T-cell (primary cell): ENCODE measurements at regions not wholly inside any gene's neighbourhood (a gene's known extent, or its start where the extent isn't known, plus 50 kb on each side); places are given as distances from the start of the nearest gene placed in this dataset.

Experiments used
- ATAC-seq, 4 experiments: fragments of 200-7000 bp in 3 of 4; fragments of 150-1000 bp in 1 of 4; cut with Tn5 transposase; replicated peaks in 1 of 4; 1 replicate in 3 of 4; 2 replicates in 1 of 4; pipeline ENCODE4 v1.10.0; 2021; ENCODE audit warnings: moderate library complexity in 3 of 4, mild to moderate bottlenecking in 2 of 4, moderate number of reproducible peaks in 1 of 4
- CTCF ChIA-PET, 2 donors: fragments of 300-600 bp; sonication (Branson Sonifier 250); formaldehyde crosslinking; loops; one replicate each; lab custom pipeline; 2022; ENCODE audit warnings: antibody characterized with exemption in 2 of 2; lab: Charles Lee
- POLR2A ChIA-PET, 2 donors: fragments of 300-600 bp; sonication (Branson Sonifier 250); formaldehyde crosslinking; loops; one replicate each; lab custom pipeline; 2022; ENCODE audit warnings: antibody characterized with exemption in 2 of 2; lab: Charles Lee
- DNase-seq, 35 experiments: peaks; one replicate each; pipeline versions ENCODE4 v3.0.0 to v3.0.0-alpha.2; 2013 to 2023
- H3K27ac ChIP-seq: one replicate; pipeline ENCODE4 v1.5.1; 2013; ENCODE audit warnings: low read length
- H3K27me3 ChIP-seq, 2 experiments: replicated peaks in 1 of 2; 1 replicate in 1 of 2; 2 replicates in 1 of 2; pipeline versions ENCODE4 v1.6.1 to v1.7.0; 2013; ENCODE audit warnings: low read length in 1 of 2, mixed read lengths in 1 of 2; ENCODE audit not compliant: control insufficient read depth in 2 of 2, insufficient read depth in 2 of 2; ENCODE audit errors: extremely low read depth in 1 of 2
- H3K36me3 ChIP-seq, 2 donors: 1 replicate in 1 of 2; 2 replicates in 1 of 2; pipeline versions ENCODE4 v1.6.1 to v1.7.0; 2013; ENCODE audit warnings: low read length in 1 of 2; ENCODE audit not compliant: control insufficient read depth in 2 of 2, insufficient read depth in 1 of 2; ENCODE audit errors: extremely low read depth in 1 of 2
- H3K4me1 ChIP-seq, 2 experiments: 1 replicate in 1 of 2; 2 replicates in 1 of 2; pipeline versions ENCODE4 v1.6.1 to v1.7.0; 2013; ENCODE audit warnings: low read length in 2 of 2, mixed read lengths in 1 of 2; ENCODE audit not compliant: insufficient read depth in 2 of 2, control insufficient read depth in 1 of 2; ENCODE audit errors: extremely low read depth in 1 of 2
- H3K4me3 ChIP-seq, 2 donors: 1 replicate in 1 of 2; 2 replicates in 1 of 2; pipeline versions ENCODE4 v1.5.1 to v1.7.0; 2013; ENCODE audit warnings: mild to moderate bottlenecking in 2 of 2, low read length in 1 of 2, moderate library complexity in 1 of 2; ENCODE audit not compliant: control insufficient read depth in 1 of 2; ENCODE audit errors: extremely low read depth in 1 of 2
- H3K9me3 ChIP-seq: 2 replicates; pipeline ENCODE4 v1.7.0; 2013
- H3K27ac Mint-ChIP-seq, 2 donors: one replicate each; pipeline ENCODE4 v1.8.0; 2020 to 2021; ENCODE audit warnings: mild to moderate bottlenecking in 2 of 2, mixed read lengths in 2 of 2
- H3K27me3 Mint-ChIP-seq, 2 donors: one replicate each; pipeline ENCODE4 v1.8.0; 2021 to 2022; ENCODE audit warnings: mixed read lengths in 2 of 2
- H3K36me3 Mint-ChIP-seq: one replicate; pipeline ENCODE4 v1.8.0; 2021; ENCODE audit warnings: mixed read lengths
- H3K4me1 Mint-ChIP-seq, 3 donors: one replicate each; pipeline ENCODE4 v1.8.0; 2020 to 2022; ENCODE audit warnings: mixed read lengths in 3 of 3, mild to moderate bottlenecking in 1 of 3
- H3K4me3 Mint-ChIP-seq, 3 donors: one replicate each; pipeline ENCODE4 v1.8.0; 2020 to 2022; ENCODE audit warnings: mild to moderate bottlenecking in 3 of 3, mixed read lengths in 3 of 3, moderate library complexity in 3 of 3
- H3K9me3 Mint-ChIP-seq, 3 donors: one replicate each; pipeline ENCODE4 v1.8.0; 2020 to 2022; ENCODE audit warnings: mixed read lengths in 3 of 3
- WGBS: methylation state at CpG from one replicate; pipeline ENCODE4 v1.1.5; 2013; ENCODE audit warnings: missing lambda C conversion rate; ENCODE audit not compliant: insufficient coverage; 5-methylcytosine and 5-hydroxymethylcytosine counted together

GRCh38 chr1:37347104-37347649, 127.2 kb upstream of the ZC3H12A start:
- Mint-ChIP-seq H3K36me3 (no peaks in the 10 kb centered on the region), H3K4me1 (no peaks in the 10 kb centered on the region)

DNA sequence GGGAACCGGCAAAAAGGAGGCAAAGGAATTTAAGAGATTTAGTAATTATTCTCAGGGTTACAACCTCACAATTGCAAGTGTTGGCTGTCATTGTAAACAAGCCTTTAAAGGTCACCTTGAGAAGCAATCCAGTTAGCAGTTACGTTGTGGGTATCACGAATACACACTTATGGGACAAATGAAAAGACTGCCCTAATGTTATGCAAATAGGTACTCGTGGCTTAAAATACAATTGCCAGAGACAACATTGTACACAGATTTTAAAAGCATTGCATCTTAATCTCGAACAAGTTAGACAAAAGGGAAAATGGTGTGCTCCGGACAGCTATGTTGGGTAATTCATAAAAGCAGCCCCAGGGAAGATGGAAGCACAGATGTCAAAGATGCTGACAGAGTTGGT, 120.5 kb upstream of the ZC3H12A start:
- DNase-seq (no peak), ATAC-seq (no peak)
- ChIA-PET CTCF (no interaction called here), POLR2A (no interaction called here)
- Mint-ChIP-seq H3K4me3 (no peak overlapping the region), H3K4me1 (no peaks in the 10 kb centered on the region), H3K9me3 (no peaks in the 10 kb centered on the region), H3K36me3 (no peaks in the 10 kb centered on the region), H3K27me3 (peaks cover 25 to 31% of the 10 kb centered on the region in 2 donors), H3K27ac (no peak overlapping the region)
- H3K4me3 ChIP-seq = no peak overlapping the region
- H3K9me3 ChIP-seq = no peaks in the 10 kb centered on the region
- peaks cover 0 to 28% of the 10 kb centered on the region in 2 experiments for H3K27me3 ChIP-seq
- H3K4me1 ChIP-seq = no peaks in the 10 kb centered on the region
- H3K27ac ChIP-seq = no peak overlapping the region
- H3K36me3 ChIP-seq = no peaks in the 10 kb centered on the region
- WGBS = 67% methylated on average over 2 of the region's 6 CpGs

More at GRCh38 chr1:37347104-37347649, 127.2 kb upstream of the ZC3H12A start:
- Histone ChIP-seq H3K36me3 (no peaks in the 10 kb centered on the region), H3K4me1 (no peaks in the 10 kb centered on the region), H3K4me3 (no peak overlapping the region), H3K9me3 (no peaks in the 10 kb centered on the region), H3K27ac (no peak overlapping the region), H3K27me3 (peaks cover 0 to 9% of the 10 kb centered on the region in 2 experiments)
- Mint-ChIP-seq H3K4me3 (no peak overlapping the region), H3K27ac (no peak overlapping the region), H3K9me3 (no peaks in the 10 kb centered on the region), H3K27me3 (peaks cover 20 to 27% of the 10 kb centered on the region in 2 donors)
- POLR2A ChIA-PET = no interaction called here
- WGBS = 79% methylated on average over 8 of the region's 8 CpGs
- ATAC-seq (no peak), DNase-seq (no peak)
- CTCF ChIA-PET = no interaction called here

GRCh38 chr1:37354876-37355650, 119.3 kb upstream of the ZC3H12A start:
- no peak for DNase-seq
- no CpG with 5 or more reads among the region's 7 CpGs for WGBS
- no peak overlapping the region for H3K27ac ChIP-seq
- Mint-ChIP-seq H3K9me3 (no peaks in the 10 kb centered on the region), H3K4me1 (no peaks in the 10 kb centered on the region), H3K36me3 (no peaks in the 10 kb centered on the region), H3K4me3 (no peak overlapping the region), H3K27me3 (peaks cover 25 to 28% of the 10 kb centered on the region in 2 donors), H3K27ac (no peak overlapping the region)
- ATAC-seq = no peak
- ChIA-PET POLR2A (no interaction called here), CTCF (no interaction called here)
- H3K27me3 ChIP-seq = peaks cover 0 to 34% of the 10 kb centered on the region in 2 experiments
- no peaks in the 10 kb centered on the region for H3K36me3 ChIP-seq
- no peaks in the 10 kb centered on the region for H3K9me3 ChIP-seq
- H3K4me3 ChIP-seq = no peak overlapping the region
- no peaks in the 10 kb centered on the region for H3K4me1 ChIP-seq

GRCh38 chr1:37358992-37359391, 115.4 kb upstream of the ZC3H12A start:
- Mint-ChIP-seq H3K4me3 (no peak overlapping the region), H3K27ac (no peak overlapping the region), H3K27me3 (peaks cover 49 to 53% of the 10 kb centered on the region in 2 donors), H3K36me3 (no peaks in the 10 kb centered on the region), H3K9me3 (no peaks in the 10 kb centered on the region), H3K4me1 (no peaks in the 10 kb centered on the region)
- peaks cover 2 to 44% of the 10 kb centered on the region in 2 experiments for H3K27me3 ChIP-seq
- ATAC-seq = no peak
- no peak overlapping the region for H3K27ac ChIP-seq
- H3K4me3 ChIP-seq = no peak overlapping the region
- WGBS = 71% methylated on average over 2 of the region's 4 CpGs
- no peak for DNase-seq
- no peaks in the 10 kb centered on the region for H3K36me3 ChIP-seq
- CTCF ChIA-PET = no interaction called here
- H3K4me1 ChIP-seq = no peaks in the 10 kb centered on the region
- POLR2A ChIA-PET = no interaction called here
- no peaks in the 10 kb centered on the region for H3K9me3 ChIP-seq

DNA sequence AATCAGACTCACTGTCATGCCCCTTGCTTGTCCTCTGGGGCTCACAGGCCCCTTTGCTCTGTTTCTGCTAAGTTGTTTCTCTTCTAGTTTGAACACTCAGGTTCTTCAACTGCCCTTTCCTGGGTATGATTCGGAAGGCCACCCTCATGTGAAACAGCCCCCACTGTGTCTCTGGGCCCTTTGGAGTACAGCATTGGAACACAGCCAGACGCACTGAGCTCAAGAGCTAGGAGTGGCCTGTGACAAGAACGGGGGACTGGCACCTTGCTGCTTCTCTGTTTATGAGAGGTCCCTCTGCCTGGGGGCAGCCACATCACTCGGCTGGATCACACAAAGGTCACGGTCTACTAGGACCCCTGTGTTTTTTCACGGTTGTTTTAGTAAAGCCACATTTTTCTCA, 114.4 kb upstream of the ZC3H12A start:
- peaks cover 51 to 59% of the 10 kb centered on the region in 2 donors for H3K27me3 Mint-ChIP-seq
- H3K36me3 Mint-ChIP-seq = no peaks in the 10 kb centered on the region
- Histone ChIP-seq H3K4me1 (no peaks in the 10 kb centered on the region), H3K27ac (no peak overlapping the region), H3K36me3 (no peaks in the 10 kb centered on the region), H3K4me3 (no peak overlapping the region), H3K9me3 (no peaks in the 10 kb centered on the region), H3K27me3 (peaks cover 2 to 47% of the 10 kb centered on the region in 2 experiments)
- no peak overlapping the region for H3K27ac Mint-ChIP-seq
- CTCF ChIA-PET = no interaction called here
- WGBS = 65% methylated on average over 6 of the region's 6 CpGs
- H3K4me3 Mint-ChIP-seq = no peak overlapping the region
- DNase-seq = no peak
- no peak for ATAC-seq
- POLR2A ChIA-PET = no interaction called here
- no peaks in the 10 kb centered on the region for H3K9me3 Mint-ChIP-seq
- no peaks in the 10 kb centered on the region for H3K4me1 Mint-ChIP-seq

- H3K4me1 ChIP-seq = no peaks in the 10 kb centered on the region
- CTCF ChIA-PET = interaction anchor here in 1 of 2 donors (0.7 kb wide), 1 partner anchor 780 kb away, joined by 4 read pairs; no protein-coding TSS in a partner anchor
Observed at GRCh38 chr1:37362594-37363385, 111.6 kb upstream of the ZC3H12A start.

More at GRCh38 chr1:37362594-37363385, 111.6 kb upstream of the ZC3H12A start:
- Histone ChIP-seq H3K36me3 (no peaks in the 10 kb centered on the region), H3K9me3 (no peaks in the 10 kb centered on the region), H3K27me3 (peaks cover 2 to 32% of the 10 kb centered on the region in 2 experiments), H3K4me3 (no peak overlapping the region), H3K27ac (no peak overlapping the region)
- Mint-ChIP-seq H3K9me3 (peaks cover 0 to 5% (median 0%) of the 10 kb centered on the region in 3 donors), H3K27ac (no peak overlapping the region), H3K36me3 (no peaks in the 10 kb centered on the region), H3K4me3 (no peak overlapping the region), H3K27me3 (peaks cover 45 to 64% of the 10 kb centered on the region in 2 donors), H3K4me1 (no peaks in the 10 kb centered on the region)
- no peak for ATAC-seq
- POLR2A ChIA-PET = no interaction called here
- DNase-seq = no peak
- 47% methylated on average over 8 of the region's 11 CpGs for WGBS
